OCI-LY3 (cell line): ENCODE measurements at regions not wholly inside any gene's neighbourhood (a gene's known extent, or its start where the extent isn't known, plus 50 kb on each side); places are given as distances from the start of the nearest gene placed in this dataset.

Experiments
- EZH2phosphoT487 ChIP-seq: fragments of 200-600 bp; shearing (Covaris generic); IDR thresholded peaks from 2 replicates; pipeline ENCODE4 v1.6.1; 2018; ENCODE audit warnings: antibody characterized with exemption, mixed run types, low read depth
- TF ChIP-seq, protein P1 (sequence below): fragments of 200-600, 300-600 bp; sonication (generic); IDR thresholded peaks from 2 replicates; pipeline ENCODE4 v1.5.1; 2014; ENCODE audit warnings: antibody characterized with exemption, low read length, low read depth

DNA sequence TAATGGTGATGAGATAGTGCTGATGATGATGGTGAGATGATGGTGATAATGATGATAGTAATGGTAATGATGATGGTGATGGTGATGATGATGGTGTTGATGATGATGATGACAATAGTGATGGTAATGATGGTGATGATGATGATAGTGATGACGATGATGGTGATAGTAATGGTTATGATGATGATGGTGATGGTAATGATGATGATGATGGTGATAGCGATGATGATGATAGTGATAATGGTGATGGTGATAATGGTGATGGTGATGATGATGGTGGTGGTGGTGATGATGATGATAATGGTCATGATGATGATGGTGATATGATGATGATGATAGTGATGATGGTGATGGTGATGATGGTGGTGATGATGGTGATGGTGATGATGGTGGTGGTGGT lies 384.6 kb downstream of the MATN1 start:
- TF ChIP-seq, protein P1, sequence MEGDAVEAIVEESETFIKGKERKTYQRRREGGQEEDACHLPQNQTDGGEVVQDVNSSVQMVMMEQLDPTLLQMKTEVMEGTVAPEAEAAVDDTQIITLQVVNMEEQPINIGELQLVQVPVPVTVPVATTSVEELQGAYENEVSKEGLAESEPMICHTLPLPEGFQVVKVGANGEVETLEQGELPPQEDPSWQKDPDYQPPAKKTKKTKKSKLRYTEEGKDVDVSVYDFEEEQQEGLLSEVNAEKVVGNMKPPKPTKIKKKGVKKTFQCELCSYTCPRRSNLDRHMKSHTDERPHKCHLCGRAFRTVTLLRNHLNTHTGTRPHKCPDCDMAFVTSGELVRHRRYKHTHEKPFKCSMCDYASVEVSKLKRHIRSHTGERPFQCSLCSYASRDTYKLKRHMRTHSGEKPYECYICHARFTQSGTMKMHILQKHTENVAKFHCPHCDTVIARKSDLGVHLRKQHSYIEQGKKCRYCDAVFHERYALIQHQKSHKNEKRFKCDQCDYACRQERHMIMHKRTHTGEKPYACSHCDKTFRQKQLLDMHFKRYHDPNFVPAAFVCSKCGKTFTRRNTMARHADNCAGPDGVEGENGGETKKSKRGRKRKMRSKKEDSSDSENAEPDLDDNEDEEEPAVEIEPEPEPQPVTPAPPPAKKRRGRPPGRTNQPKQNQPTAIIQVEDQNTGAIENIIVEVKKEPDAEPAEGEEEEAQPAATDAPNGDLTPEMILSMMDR = no peak
- TF ChIP-seq EZH2phosphoT487 = no peak
